ENCODE measurements at regions not wholly inside any gene's neighbourhood (a gene's known extent, or its start where the extent isn't known, plus 50 kb on each side); places are given as distances from the start of the nearest gene placed in this dataset.
"Not testable (repeated sequence)": the region's sequence is repeated elsewhere in the genome, so short reads cannot be mapped to it uniquely, and the experiment has no call there.

DNA sequence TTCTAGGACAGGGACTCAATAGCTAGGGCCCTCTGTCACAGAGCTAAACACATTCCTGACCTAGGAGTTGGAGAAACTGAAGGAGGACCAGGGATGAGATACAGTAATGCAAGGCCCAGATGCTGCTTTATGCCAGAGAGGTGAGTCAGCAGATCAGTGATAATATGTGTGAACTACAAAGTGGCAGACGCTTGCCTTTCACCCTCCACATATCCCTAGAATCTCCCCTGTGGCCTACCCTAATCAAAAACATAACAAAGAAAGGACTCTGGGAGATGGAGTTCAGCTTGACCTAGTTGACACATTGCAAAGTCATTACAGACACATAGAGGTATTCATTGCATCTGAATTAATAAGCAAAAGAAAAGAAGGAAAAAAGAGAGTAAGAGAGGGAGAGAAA lies 417.6 kb upstream of the DYNLRB2 start:
- DNase-seq (ENCODE audit: low spot score), result no peak

DNA sequence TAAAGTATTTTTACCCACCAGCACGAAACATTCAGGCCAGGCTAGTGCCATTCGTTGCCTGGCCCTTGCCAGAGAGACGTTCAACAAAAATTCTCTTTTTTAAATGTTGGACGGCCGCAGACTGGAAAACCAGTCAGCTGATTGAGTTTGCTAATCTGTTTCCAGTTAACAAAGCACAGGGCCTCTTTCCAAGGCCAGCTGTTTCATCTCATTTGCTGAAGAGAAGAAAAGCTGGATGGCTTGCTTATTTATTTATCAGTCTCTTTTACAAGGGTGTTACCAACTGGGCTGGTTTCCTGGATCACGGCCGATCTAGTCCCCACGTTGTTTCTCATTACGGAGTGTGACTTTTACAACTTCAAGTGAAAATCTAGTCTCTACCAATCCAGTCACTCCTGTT lies 418.7 kb upstream of the DYNLRB2 start:
- no peak for DNase-seq (ENCODE audit: low spot score)

DNA sequence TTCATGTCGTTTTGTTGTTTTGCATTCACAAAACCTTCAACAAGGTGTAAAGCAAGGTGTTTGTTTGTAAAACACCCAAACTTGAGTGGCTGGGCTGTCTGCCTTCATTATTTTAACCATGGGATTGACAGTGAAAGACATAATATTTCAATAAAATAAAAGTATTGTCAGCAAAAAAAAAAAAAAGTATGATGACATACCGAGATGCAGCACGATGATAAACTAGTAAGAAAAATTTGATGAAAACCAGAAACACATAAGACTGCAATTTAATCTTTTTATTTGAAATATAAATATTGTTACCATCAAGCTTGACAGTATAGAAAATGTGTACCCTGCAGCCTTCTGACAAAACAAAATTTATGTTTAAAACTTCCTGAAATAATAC lies 419.3 kb upstream of the DYNLRB2 start:
- DNase-seq (ENCODE audit: low spot score), result no peak

DNA sequence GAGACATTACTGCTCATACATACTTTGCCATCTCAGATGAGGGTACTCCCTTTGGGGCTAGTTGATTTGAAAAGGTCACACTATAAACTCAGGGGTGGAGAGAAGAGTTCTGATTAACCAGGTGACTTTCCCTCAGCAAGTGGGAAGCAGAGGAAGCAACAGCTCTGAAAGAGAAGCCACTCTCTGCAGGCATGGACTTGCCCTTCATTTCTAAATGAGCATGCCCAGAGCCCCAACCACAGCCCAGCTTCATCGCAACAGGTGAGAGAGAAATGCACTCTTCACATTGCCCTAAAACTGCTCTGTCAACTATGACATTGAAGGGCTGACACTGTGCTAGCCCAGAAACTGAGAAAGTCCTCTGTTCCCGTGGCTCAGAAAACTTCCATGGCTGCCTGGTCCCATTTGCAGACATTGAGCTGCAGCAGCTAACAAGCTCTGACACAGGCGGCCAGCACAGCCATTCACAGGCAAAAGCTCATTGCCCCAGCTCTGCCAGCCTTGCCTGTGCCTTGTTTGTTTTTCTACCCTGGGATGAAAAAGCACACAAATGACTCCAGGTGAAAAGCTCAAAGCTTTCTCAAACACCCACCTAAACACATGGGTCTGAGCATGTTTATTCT lies 419.8 kb upstream of the DYNLRB2 start:
- no peak for DNase-seq (ENCODE audit: low spot score)

DNA sequence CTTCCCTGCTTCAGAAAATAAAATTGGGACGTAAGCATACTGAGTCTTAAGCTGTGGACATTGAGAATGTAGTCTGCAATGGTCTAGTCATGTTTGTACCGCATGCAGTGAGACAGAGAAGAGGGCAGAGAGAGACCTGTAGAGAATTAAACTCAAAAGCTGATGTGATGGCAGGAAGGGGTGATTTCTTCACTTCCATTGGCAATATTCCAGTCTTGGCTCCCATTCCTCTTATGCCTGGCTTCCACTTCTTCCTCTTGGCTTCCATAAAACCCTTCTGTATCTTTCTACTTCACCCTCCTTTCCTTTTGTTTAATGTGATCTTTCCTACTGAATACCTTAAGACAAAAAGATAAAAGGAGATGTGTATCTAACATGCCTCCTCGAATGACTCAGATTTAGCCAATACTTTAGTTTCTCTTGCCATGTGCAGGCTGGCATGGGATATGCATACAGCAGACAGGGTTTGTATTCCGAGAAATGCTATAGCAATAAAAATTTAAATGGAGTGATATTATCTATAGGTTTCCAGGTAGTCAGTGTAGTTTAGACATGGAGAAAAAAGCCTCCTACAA lies 423.1 kb upstream of the DYNLRB2 start:
- no peak for DNase-seq (ENCODE audit: low spot score)

DNA sequence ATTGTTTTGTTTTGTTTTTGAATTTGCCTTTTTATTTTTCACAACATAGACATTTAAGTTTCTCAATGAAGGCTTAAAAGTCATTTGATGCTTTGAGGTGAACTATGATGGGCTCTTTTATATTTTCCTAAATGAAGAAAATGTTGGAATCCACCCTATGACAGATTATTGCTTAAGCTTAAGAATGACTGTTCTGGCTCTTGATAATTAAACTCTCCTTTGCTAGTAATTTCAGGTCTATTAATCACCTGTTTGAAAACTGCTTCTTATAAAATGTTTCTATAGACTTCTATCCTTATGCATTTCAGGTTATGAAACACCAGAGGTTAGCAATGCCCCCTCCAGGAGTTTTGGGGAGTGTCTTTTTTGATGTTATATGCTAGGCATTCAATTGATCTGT lies 424.1 kb upstream of the DYNLRB2 start:
- no peak for DNase-seq (ENCODE audit: low spot score)

DNA sequence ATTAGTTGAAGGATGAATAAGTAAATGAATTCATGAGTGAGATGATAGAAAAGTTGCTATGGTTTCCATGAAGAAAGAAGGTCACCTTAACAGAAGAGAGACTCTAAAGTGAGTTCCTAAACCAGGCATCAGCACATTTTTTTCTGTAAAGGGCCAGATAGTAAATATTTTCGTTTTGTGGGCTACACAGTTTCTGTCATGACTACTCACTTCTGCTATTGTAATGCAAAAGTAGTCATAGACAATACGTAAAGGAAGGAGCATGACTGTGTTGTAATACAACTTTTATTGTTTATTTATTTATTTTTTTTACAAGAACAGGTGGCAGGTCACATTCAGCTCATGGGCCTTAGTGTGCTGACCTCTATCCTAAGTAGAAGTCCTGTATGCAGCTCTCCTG lies 426.1 kb upstream of the DYNLRB2 start:
- DNase-seq (ENCODE audit: low spot score), result no peak

DNA sequence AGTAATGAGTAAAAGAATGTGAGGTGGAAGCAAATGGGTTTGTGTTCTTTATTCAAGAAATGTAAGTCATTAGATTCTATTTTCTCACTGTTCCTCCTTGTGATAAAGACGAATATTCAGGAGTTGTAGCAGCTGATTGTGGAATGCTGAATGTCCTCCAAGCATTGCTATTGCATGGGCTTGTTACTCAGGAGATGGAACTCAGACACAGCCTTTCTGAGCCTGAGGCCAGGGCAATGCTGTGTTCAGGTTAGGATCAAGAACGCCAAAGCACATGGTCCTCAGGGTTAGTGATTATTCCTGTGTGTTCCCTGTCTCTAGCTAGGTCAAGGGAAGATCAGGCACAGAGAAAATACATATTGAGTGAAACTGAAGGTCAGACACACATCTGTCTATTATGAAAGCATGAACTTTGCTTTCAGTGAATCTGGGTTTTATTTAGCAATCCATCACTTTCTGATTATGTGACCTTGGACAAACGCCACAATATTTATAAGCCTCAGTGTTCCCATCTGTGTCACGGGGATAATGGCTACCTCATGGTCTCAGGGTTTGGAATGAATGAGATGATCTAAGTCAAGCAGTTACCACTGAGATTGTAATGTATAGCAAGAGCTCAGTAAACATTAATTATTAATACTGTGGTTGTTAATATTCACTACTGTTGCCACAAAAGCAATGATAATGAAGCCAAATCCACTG lies 426.8 kb upstream of the DYNLRB2 start:
- no peak for DNase-seq (ENCODE audit: low spot score)

DNA sequence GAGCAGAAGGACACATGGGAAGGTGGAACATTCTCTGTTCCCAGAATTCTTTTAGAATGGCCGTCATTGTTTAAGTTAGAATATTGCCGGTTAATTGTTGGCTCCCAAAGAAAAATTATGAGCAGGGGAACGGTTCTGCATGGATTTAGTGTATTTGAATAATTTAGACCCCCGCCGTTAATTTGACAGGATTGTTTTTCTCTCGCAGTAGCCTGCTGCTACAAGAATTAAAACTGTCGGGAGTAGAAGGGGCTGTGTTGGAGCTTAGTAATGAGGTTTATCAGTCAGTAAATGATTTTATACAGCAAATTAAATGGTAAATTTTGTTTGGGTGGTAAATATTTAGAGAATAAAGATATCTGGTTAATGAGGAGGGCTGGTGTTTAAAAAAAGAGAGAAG lies 431.2 kb upstream of the DYNLRB2 start:
- DNase-seq (ENCODE audit: low spot score), result no peak

DNA sequence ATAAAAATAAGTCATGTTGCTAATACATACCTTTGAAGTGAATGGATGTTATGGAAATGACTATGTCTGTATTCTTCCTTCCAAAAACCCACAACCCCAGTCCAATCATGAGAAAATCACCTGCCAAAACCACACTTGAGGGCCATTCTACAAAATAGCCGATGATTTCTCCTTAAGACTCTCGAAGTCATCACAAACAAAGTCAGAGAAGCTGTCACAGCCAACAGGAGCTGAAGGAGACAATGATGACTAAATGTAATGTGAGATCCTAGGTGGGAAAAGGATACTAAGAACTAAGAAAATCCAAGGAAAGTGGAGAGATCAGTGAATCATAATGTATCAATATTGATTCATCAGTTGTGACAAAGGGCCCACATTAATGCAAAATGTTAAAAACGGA lies 432.9 kb upstream of the DYNLRB2 start:
- DNase-seq (ENCODE audit: low spot score), result no peak

DNA sequence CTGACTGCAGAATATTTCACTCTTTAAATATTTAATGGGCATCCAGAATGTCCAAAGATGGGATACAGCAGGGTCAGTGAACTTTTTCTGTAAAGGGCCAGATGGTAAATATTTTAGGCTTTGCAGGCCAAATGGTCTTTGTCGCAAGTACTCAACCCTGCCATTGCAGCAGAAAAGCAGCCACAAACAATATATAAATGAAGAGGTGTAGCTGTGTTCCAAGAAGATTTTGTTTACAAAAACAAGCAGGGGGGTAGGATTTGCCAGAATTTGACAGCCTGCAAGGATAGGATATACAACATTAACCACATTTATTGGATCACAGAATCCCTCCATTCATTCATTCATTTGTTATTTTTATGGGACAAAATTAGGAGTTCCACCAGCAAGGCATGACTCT lies 435.0 kb upstream of the DYNLRB2 start:
- DNase-seq (ENCODE audit: low spot score), result no peak

DNA sequence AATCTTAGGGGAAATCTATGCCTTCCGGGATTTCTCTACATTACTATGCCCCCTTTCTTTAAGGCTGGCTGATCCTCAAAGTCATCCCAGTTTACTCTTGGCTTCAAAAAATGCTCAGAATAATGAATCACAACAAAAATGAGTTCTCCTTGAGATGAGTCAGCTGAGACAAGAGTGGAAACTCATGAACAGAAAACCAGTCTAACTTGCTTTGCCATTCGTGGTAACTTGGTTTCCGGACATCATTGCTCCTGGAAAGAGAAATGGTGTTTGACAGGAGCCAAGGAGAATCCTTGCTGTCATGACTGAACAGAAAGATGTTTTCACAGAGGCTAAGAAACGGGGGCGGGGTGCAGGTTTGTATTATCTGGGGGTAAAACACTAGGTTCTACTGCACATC lies 435.6 kb upstream of the DYNLRB2 start:
- DNase-seq (ENCODE audit: low spot score), result no peak

DNA sequence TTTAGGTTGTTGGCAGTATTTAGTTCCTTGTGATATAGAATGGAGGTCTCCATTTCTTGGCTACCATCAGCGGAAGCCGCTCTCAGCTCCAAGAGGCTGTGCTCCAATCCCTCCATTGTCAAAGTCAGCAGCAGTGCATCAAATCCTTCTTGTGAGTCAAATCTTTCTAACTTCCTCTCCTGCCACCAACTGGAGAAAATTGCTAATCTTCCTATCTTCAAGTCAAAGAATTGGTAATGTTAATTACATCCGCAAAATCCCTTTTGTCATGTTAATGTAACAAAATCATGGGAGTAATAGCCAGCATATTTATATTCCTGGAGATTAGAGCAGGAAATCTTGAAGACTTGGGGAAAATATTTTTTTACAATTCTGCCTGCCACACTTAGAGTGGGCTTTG lies 436.4 kb upstream of the DYNLRB2 start:
- DNase-seq (ENCODE audit: low spot score), result no peak

DNA sequence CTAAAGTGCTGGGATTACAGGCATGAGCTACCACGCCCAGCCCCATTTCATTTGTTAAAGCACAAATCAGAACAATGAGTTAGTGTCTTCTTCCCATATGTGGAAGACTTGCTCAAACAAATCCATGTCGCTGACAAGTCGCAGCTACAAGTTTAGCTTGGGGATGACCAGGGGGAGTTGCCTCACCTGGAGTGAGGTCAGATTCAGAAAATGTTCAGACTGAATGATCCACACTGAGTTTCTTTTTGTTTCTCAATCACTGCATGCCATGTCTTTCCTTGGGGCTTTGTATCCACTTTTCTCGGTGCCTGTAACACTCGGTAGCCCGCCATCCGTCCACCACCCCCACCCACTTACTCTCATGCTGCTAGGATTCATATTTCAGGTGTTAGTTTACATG lies 437.3 kb upstream of the DYNLRB2 start:
- DNase-seq (ENCODE audit: low spot score), result no peak

DNA sequence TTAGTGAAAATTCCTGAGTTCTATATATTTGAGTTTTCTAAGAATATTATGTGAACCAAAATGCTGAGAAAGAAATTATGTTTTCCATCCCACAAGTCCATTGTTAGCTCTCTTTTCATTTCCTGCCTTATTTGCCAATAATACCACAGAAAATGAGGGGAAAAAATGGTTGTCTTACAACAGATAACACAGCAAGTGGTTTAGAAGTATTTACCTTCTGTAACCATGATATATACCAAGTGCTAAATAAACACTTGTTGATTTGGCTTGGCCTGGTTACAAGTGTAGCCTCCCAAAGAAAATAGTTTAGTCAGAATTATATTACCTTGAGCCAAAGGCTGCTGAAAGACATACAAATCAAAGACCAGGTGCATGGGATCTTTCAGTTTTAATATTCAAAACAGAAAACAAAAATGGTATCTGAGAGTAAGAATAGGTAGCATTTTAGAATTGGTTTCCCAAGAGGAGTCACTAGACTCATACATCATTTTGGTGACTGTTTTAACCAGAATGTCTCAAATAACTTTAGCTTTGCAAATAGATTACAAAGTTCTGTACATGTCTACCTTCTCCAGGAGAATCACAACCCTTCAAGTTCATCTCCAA lies 439.8 kb upstream of the DYNLRB2 start:
- DNase-seq (ENCODE audit: low spot score), result no peak

DNA sequence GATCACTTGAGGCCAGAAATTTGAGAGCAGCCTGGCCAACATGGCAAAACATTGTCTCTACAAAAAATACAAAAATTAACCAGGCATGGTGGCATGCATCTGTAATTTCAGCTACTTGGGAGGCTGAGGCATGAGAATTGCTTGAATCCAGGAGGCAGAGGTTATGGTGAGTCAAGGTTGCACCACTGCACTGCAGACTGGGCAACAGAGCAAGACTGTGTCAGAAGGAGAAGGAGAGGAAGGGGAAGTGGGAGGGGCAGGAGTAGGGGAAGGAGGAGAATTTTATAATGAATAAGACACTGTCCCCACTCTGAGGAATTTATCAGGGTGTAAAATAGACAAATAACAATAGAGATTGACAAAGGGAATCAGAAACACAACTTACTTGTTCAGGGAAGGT lies 440.6 kb upstream of the DYNLRB2 start:
- no peak for DNase-seq (ENCODE audit: low spot score)

DNA sequence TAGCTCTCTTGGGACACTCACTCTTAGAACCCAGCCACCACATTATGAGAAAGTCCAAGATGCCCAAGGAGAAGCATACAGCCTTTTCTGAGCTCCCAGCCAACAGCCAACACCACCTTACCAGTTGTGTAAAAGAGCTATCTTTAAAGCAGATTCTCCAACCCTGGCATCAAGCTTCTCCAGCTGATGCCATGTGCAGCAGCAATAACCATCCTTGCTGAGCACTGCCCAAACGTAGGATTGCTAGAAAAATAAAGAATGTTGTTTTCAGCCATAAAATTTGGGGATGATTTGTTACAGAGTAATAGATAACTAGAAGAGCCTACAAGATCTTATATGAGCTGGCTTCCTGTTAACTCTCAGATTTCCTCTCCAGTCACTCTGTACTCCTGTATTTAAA lies 443.7 kb upstream of the DYNLRB2 start:
- DNase-seq (ENCODE audit: low spot score), result no peak

DNA sequence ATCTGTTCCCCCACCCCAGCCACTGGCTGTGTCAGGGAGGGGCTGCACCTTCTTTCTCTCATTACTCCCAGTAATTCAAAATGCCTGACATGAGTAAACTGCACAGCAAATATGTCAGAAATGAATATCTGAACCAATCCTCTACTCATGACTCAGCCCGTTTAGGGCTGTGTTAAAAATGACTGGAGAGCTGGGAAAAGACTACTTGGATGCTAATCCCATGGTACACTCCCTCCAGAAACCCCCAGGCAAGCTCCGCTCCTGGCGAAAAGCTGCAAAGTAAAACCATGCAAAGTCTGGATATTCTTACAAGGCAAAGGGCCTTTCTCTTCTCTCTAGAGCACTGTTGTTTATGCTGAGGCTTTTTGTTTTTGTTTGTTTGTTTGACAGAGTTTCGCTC lies 448.1 kb upstream of the DYNLRB2 start:
- DNase-seq (ENCODE audit: low spot score), result no peak

DNA sequence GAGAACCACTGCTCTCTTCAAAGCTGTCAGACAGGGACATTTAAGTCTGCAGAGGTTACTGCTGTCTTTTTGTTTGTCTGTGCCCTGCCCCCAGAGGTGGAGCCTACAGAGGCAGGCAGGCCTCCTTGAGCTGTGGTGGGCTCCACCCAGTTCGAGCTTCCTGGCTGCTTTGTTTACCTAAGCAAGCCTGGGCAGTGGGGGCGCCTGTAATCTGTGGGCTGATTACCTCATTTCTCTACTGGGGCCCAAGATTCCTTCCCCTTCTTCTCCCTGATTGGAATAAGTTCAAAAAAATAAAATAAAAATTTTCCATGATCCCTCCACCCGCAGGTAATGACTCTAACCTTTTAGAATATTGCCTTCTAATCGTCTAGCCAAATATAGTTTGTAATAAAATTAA lies 449.3 kb upstream of the DYNLRB2 start:
- not testable (repeated sequence) for DNase-seq (ENCODE audit: low spot score)

DNA sequence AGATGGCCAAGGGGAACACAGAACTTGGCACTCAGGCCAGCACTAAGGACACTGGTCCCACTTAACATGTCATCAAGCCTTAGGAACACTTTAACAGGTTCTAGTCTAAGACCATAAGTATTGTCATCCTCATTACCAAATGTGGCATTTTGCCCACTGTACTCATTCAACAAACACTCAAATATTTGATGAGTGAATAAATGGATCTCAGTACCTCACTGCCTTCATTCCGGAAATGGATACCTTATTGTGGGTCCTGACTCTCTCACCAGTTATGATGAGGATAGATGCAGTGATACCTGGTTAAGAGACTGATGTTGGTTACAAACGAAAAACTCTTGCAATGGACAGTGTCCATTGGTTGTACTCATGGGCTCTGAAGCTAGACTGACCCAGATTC lies 455.2 kb upstream of the DYNLRB2 start:
- no peak for DNase-seq (ENCODE audit: low spot score)

DNA sequence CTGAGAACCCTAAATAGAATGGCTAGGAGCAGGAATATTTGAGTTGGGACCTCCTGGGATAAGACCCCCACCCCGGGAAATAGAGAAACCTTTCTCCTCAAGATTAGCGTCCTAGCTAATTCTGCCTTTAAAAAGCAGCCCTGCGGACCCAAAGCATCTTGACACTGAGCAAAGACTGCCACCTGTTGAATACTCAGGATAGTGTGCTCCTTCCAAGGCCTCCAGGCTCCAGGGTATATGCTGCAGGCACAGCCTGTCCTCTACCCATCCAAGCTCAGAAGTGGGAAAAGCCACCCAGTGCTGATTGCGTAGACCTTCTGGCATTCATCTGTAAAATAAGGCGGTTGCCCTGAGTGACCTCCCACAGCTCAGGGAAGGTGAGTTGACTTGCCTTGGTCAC lies 456.2 kb upstream of the DYNLRB2 start:
- DNase-seq (ENCODE audit: low spot score), result no peak

DNA sequence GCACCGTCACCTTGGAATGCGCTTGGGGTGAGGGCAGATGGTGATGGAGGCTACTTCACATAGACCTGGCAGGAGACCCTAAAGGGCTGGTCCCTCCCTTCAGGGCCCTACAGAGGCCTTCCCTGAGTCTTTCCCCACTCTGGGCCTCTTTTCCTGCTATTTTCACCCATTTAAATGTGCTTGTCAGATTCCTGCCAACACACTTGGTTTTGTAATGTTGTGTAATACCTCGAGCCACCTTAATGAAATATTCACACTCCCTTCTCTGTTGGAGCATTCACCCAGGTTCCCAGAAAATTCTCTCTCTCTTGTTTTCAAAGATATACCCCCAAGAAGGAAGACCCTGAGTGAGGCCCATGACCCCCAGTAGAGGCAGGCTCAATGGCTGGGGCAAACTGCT lies 456.6 kb upstream of the DYNLRB2 start:
- DNase-seq (ENCODE audit: low spot score), result no peak

DNA sequence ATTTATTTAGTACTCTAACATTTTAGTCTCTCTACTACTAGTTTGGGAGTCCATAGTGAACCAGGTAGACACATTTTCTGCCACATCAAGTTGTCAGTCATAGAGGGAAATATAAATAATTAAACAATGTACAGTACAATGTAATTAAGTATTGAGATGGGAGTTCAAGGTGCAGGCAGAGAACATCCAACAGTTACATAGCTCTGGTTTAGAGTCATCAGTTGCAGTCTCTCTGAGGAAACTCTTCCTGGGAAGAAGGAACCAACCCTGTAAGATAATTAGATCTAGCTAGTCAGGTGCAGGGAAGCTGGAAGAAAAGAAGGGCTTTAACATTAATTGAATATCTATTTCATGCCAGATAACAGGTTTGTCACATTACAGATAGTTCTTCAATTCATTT lies 457.9 kb upstream of the DYNLRB2 start:
- DNase-seq (ENCODE audit: low spot score), result no peak

DNA sequence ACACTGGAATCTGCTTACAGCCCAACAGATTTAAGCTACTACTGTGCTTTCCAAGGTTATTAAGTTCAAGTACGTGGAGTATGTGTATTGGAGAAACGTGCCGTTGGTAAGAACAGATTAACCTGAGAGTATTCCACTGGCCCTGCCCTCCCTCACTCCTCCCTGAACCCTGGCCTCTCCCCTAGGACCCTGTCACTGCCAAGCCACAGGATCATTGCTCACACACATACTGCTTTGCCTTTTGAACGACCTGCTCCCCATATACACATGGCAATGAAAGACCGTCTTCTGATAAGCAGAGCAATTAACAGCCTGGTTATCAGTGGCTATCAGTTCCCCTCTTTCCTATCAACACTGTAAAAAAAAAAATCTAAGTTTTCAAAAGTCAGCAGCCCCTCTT lies 458.9 kb upstream of the DYNLRB2 start:
- no peak for DNase-seq (ENCODE audit: low spot score)

Measured in CD4-positive, alpha-beta T cell treated with Interleukin-6 at 100 ng/mL for 8 hours (primary cell).